ENCODE measurements at regions not wholly inside any gene's neighbourhood (a gene's known extent, or its start where the extent isn't known, plus 50 kb on each side); places are given as distances from the start of the nearest gene placed in this dataset.

- no peak overlapping the region for H3K27ac Mint-ChIP-seq
- no peaks in the 10 kb centered on the region for H3K4me1 Mint-ChIP-seq (ENCODE audit: low read depth)
- H3K27me3 Mint-ChIP-seq (ENCODE audit: low read depth) = no peaks in the 10 kb centered on the region
- no peak overlapping the region for H3K4me3 Mint-ChIP-seq
- ATAC-seq (replicated peaks in 1 of 2) (no peak), DNase-seq (no peak)
- peaks cover 6 to 10% of the 10 kb centered on the region in 2 donors for H3K9me3 Mint-ChIP-seq
- peaks cover 6% of the 10 kb centered on the region in 2 donors for H3K36me3 Mint-ChIP-seq (ENCODE audit: insufficient read depth in 2 of 2)
Measured at GRCh38 chr16:88283596-88283995, 99.2 kb upstream of the ZNF469 start.

GRCh38 chr16:88284101-88284500 is 98.7 kb upstream of the ZNF469 start:
- ATAC-seq (replicated peaks in 1 of 2) = no peak
- H3K36me3 Mint-ChIP-seq (ENCODE audit: insufficient read depth in 2 of 2) = peaks cover 6% of the 10 kb centered on the region in 2 donors
- H3K27me3 Mint-ChIP-seq (ENCODE audit: low read depth) = no peaks in the 10 kb centered on the region
- no peak overlapping the region for H3K4me3 Mint-ChIP-seq
- H3K9me3 Mint-ChIP-seq = peaks cover 6 to 10% of the 10 kb centered on the region in 2 donors
- DNase-seq = no peak
- H3K27ac Mint-ChIP-seq = no peak overlapping the region
- no peaks in the 10 kb centered on the region for H3K4me1 Mint-ChIP-seq (ENCODE audit: low read depth)

GRCh38 chr16:88284626-88285513 is 97.9 kb upstream of the ZNF469 start:
- ATAC-seq (replicated peaks in 1 of 2) (no peak), DNase-seq (no peak)
- Mint-ChIP-seq H3K9me3 (peaks cover 6 to 8% of the 10 kb centered on the region in 2 donors), H3K4me3 (no peak overlapping the region), H3K27me3 (ENCODE audit: low read depth) (no peaks in the 10 kb centered on the region), H3K27ac (no peak overlapping the region), H3K4me1 (ENCODE audit: low read depth) (no peaks in the 10 kb centered on the region), H3K36me3 (ENCODE audit: insufficient read depth in 2 of 2) (peaks cover 6% of the 10 kb centered on the region in 2 donors)

- peaks cover 6% of the 10 kb centered on the region in 2 donors for H3K9me3 Mint-ChIP-seq
- H3K4me1 Mint-ChIP-seq (ENCODE audit: low read depth) = no peaks in the 10 kb centered on the region
- ATAC-seq (replicated peaks in 1 of 2) (no peak), DNase-seq (no peak)
- H3K27me3 Mint-ChIP-seq (ENCODE audit: low read depth) = no peaks in the 10 kb centered on the region
- H3K4me3 Mint-ChIP-seq = no peak overlapping the region
- H3K36me3 Mint-ChIP-seq (ENCODE audit: insufficient read depth in 2 of 2) = peaks cover 6% of the 10 kb centered on the region in 2 donors
- no peak overlapping the region for H3K27ac Mint-ChIP-seq
Measured at GRCh38 chr16:88285514-88285822, 97.3 kb upstream of the ZNF469 start.

- DNase-seq (no peak), ATAC-seq (replicated peaks in 1 of 2) (no peak)
- Mint-ChIP-seq H3K27me3 (ENCODE audit: low read depth) (no peaks in the 10 kb centered on the region), H3K4me3 (no peak overlapping the region), H3K36me3 (ENCODE audit: insufficient read depth in 2 of 2) (peaks cover 6% of the 10 kb centered on the region in 2 donors), H3K4me1 (ENCODE audit: low read depth) (no peaks in the 10 kb centered on the region), H3K27ac (no peak overlapping the region), H3K9me3 (peaks cover 5 to 6% of the 10 kb centered on the region in 2 donors)
Measured at GRCh38 chr16:88286301-88286923, 96.3 kb upstream of the ZNF469 start.

GRCh38 chr16:88287219-88287618 is 95.5 kb upstream of the ZNF469 start:
- no peaks in the 10 kb centered on the region for H3K27me3 Mint-ChIP-seq (ENCODE audit: low read depth)
- no peak for ATAC-seq (replicated peaks in 1 of 2)
- H3K36me3 Mint-ChIP-seq (ENCODE audit: insufficient read depth in 2 of 2) = peaks cover 6% of the 10 kb centered on the region in 2 donors
- H3K27ac Mint-ChIP-seq = no peak overlapping the region
- H3K4me3 Mint-ChIP-seq = no peak overlapping the region
- peaks cover 5 to 6% of the 10 kb centered on the region in 2 donors for H3K9me3 Mint-ChIP-seq
- DNase-seq = peak; percentile 16 to 17
- H3K4me1 Mint-ChIP-seq (ENCODE audit: low read depth) = no peaks in the 10 kb centered on the region

- no peak for DNase-seq
- no peak for ATAC-seq (replicated peaks in 1 of 2)
- peaks cover 5% of the 10 kb centered on the region for H3K27me3 Mint-ChIP-seq (ENCODE audit: low read depth)
- no peak overlapping the region for H3K27ac Mint-ChIP-seq
- H3K4me3 Mint-ChIP-seq = no peak overlapping the region
- no peaks in the 10 kb centered on the region for H3K4me1 Mint-ChIP-seq (ENCODE audit: low read depth)
- peaks cover 5 to 6% of the 10 kb centered on the region in 2 donors for H3K9me3 Mint-ChIP-seq
- peaks cover 6% of the 10 kb centered on the region in 2 donors for H3K36me3 Mint-ChIP-seq (ENCODE audit: insufficient read depth in 2 of 2)
Measured at GRCh38 chr16:88288303-88288702, 94.5 kb upstream of the ZNF469 start.

- no peak for ATAC-seq (replicated peaks in 1 of 2)
- H3K4me3 Mint-ChIP-seq = no peak overlapping the region
Measured at GRCh38 chr16:88289001-88289400, 93.8 kb upstream of the ZNF469 start.

GRCh38 chr16:88289561-88289960 is 93.2 kb upstream of the ZNF469 start:
- Mint-ChIP-seq H3K27me3 (ENCODE audit: low read depth) (peaks cover 6% of the 10 kb centered on the region), H3K4me3 (no peak overlapping the region), H3K36me3 (ENCODE audit: insufficient read depth in 2 of 2) (peaks cover 6% of the 10 kb centered on the region in 2 donors), H3K9me3 (peaks cover 5 to 6% of the 10 kb centered on the region in 2 donors), H3K27ac (no peak overlapping the region), H3K4me1 (ENCODE audit: low read depth) (no peaks in the 10 kb centered on the region)
- DNase-seq (no peak), ATAC-seq (replicated peaks in 1 of 2) (no peak)

More at GRCh38 chr16:88289001-88289400, 93.8 kb upstream of the ZNF469 start:
- no peak for DNase-seq
- no peaks in the 10 kb centered on the region for H3K4me1 Mint-ChIP-seq (ENCODE audit: low read depth)
- peaks cover 5 to 6% of the 10 kb centered on the region in 2 donors for H3K9me3 Mint-ChIP-seq
- peaks cover 6% of the 10 kb centered on the region for H3K27me3 Mint-ChIP-seq (ENCODE audit: low read depth)
- H3K27ac Mint-ChIP-seq = no peak overlapping the region
- peaks cover 6% of the 10 kb centered on the region in 2 donors for H3K36me3 Mint-ChIP-seq (ENCODE audit: insufficient read depth in 2 of 2)

- Mint-ChIP-seq H3K4me1 (ENCODE audit: low read depth) (no peaks in the 10 kb centered on the region), H3K36me3 (ENCODE audit: insufficient read depth in 2 of 2) (peaks cover 6% of the 10 kb centered on the region in 2 donors), H3K27me3 (ENCODE audit: low read depth) (peaks cover 6% of the 10 kb centered on the region), H3K4me3 (no peak overlapping the region), H3K9me3 (peaks cover 5 to 6% of the 10 kb centered on the region in 2 donors), H3K27ac (no peak overlapping the region)
- no peak for DNase-seq
- ATAC-seq (replicated peaks in 1 of 2) = no peak
Measured at GRCh38 chr16:88289968-88290401, 92.8 kb upstream of the ZNF469 start.

GRCh38 chr16:88290850-88291830 is 91.6 kb upstream of the ZNF469 start:
- ATAC-seq (replicated peaks in 1 of 2) (no peak), DNase-seq (no peak)
- Mint-ChIP-seq H3K27ac (no peak overlapping the region), H3K4me3 (no peak overlapping the region), H3K9me3 (peaks cover 5 to 6% of the 10 kb centered on the region in 2 donors), H3K4me1 (ENCODE audit: low read depth) (no peaks in the 10 kb centered on the region), H3K27me3 (ENCODE audit: low read depth) (peaks cover 6% of the 10 kb centered on the region), H3K36me3 (ENCODE audit: insufficient read depth in 2 of 2) (peaks cover 6% of the 10 kb centered on the region in 2 donors)

- Mint-ChIP-seq H3K9me3 (peaks cover 1 to 4% of the 10 kb centered on the region in 2 donors), H3K27me3 (ENCODE audit: low read depth) (peaks cover 11% of the 10 kb centered on the region), H3K4me1 (ENCODE audit: low read depth) (no peaks in the 10 kb centered on the region), H3K27ac (no peak overlapping the region), H3K36me3 (ENCODE audit: insufficient read depth in 2 of 2) (peaks cover 1 to 2% of the 10 kb centered on the region in 2 donors), H3K4me3 (no peak overlapping the region)
- ATAC-seq (replicated peaks in 1 of 2) = no peak
- no peak for DNase-seq
Measured at GRCh38 chr16:88292007-88292970, 90.5 kb upstream of the ZNF469 start.
